Tibial artery (tissue), 4 donors: ENCODE measurements at regions not wholly inside any gene's neighbourhood (a gene's known extent, or its start where the extent isn't known, plus 50 kb on each side); places are given as distances from the start of the nearest gene placed in this dataset.
"Not testable (repeated sequence)": the region's sequence is repeated elsewhere in the genome, so short reads cannot be mapped to it uniquely, and the experiment has no call there.

Experiments
- DNase-seq, 2 donors: peaks; one replicate each; pipeline ENCODE4 v3.0.0-alpha.2; 2019
- H3K27ac ChIP-seq, 2 donors: fragments of 200-600 bp; sonication (generic) in 1 of 2; 1 replicate in 1 of 2; 2 replicates in 1 of 2; pipeline ENCODE4 v1.5.1; 2018 to 2019; ENCODE audit warnings: mild to moderate bottlenecking in 1 of 2
- H3K27me3 ChIP-seq, 2 donors: fragments of 200-600 bp; sonication (generic) in 1 of 2; one replicate each; pipeline versions ENCODE4 v1.5.1 to v1.6.0; 2016 to 2019
- H3K36me3 ChIP-seq, 3 donors: fragments of 200-600 bp; sonication (generic) in 2 of 3; one replicate each; pipeline ENCODE4 v1.5.1; 2016 to 2019; ENCODE audit warnings: mild to moderate bottlenecking in 2 of 3
- H3K4me1 ChIP-seq, 4 donors: fragments of 200-600 bp; sonication (generic) in 2 of 4; 1 replicate in 3 of 4; 2 replicates in 1 of 4; pipeline ENCODE4 v1.5.1; 2016 to 2019
- H3K4me3 ChIP-seq, 2 donors: fragments of 200-600 bp; sonication (generic) in 1 of 2; 1 replicate in 1 of 2; 2 replicates in 1 of 2; pipeline ENCODE4 v1.5.1; 2018 to 2019; ENCODE audit warnings: mild to moderate bottlenecking in 2 of 2
- H3K9me3 ChIP-seq, 3 donors: fragments of 200-600 bp; sonication (generic) in 1 of 3; one replicate each; pipeline ENCODE4 v1.5.1; 2016 to 2019
- intact Hi-C: fragments of 100-400 bp; cut with DNase I; formaldehyde crosslinking; loops from one replicate; pipeline ENCODE4 v1.15.0; 2023; ENCODE audit warnings: low total_unique reads
- TF ChIP-seq, protein P1 (sequence below), 2 experiments: fragments of 200-600 bp in 1 of 2; fragments of 450-650 bp in 1 of 2; IDR thresholded peaks; one replicate each; pipeline ENCODE4 v1.5.1; 2017 to 2019; ENCODE audit warnings: antibody characterized with exemption in 2 of 2, mild to moderate bottlenecking in 1 of 2, moderate library complexity in 1 of 2

DNA sequence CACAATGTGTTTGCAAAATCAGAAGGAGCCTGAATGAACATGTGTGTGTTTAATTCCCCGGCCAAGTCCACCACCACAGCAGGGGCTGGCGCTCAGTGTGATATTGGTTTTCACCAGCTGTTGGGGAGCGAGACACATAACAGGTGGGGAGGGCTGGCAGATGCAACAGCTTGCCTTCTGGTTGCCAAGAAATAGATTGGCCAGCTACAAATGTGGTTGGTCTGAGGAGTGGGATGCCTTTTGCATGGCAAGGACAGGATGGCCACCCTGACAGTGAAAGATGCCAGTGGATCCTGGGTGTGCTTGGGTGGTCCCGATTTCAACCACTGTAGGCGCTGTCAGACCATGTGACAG is 292.5 kb upstream of the FZD8 start:
- DNase-seq: no peak
- H3K9me3 ChIP-seq: no peaks in the 10 kb centered on the region
- no peak overlapping the region for H3K27ac ChIP-seq
- H3K4me1 ChIP-seq: no peaks in the 10 kb centered on the region
- intact Hi-C loops: no loop called here
- no peak overlapping the region for H3K4me3 ChIP-seq
- no peaks in the 10 kb centered on the region for H3K27me3 ChIP-seq
- H3K36me3 ChIP-seq: no peaks in the 10 kb centered on the region
- TF ChIP-seq, protein P1, sequence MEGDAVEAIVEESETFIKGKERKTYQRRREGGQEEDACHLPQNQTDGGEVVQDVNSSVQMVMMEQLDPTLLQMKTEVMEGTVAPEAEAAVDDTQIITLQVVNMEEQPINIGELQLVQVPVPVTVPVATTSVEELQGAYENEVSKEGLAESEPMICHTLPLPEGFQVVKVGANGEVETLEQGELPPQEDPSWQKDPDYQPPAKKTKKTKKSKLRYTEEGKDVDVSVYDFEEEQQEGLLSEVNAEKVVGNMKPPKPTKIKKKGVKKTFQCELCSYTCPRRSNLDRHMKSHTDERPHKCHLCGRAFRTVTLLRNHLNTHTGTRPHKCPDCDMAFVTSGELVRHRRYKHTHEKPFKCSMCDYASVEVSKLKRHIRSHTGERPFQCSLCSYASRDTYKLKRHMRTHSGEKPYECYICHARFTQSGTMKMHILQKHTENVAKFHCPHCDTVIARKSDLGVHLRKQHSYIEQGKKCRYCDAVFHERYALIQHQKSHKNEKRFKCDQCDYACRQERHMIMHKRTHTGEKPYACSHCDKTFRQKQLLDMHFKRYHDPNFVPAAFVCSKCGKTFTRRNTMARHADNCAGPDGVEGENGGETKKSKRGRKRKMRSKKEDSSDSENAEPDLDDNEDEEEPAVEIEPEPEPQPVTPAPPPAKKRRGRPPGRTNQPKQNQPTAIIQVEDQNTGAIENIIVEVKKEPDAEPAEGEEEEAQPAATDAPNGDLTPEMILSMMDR (IDR thresholded peaks at IDR 0.05): no peak

DNA sequence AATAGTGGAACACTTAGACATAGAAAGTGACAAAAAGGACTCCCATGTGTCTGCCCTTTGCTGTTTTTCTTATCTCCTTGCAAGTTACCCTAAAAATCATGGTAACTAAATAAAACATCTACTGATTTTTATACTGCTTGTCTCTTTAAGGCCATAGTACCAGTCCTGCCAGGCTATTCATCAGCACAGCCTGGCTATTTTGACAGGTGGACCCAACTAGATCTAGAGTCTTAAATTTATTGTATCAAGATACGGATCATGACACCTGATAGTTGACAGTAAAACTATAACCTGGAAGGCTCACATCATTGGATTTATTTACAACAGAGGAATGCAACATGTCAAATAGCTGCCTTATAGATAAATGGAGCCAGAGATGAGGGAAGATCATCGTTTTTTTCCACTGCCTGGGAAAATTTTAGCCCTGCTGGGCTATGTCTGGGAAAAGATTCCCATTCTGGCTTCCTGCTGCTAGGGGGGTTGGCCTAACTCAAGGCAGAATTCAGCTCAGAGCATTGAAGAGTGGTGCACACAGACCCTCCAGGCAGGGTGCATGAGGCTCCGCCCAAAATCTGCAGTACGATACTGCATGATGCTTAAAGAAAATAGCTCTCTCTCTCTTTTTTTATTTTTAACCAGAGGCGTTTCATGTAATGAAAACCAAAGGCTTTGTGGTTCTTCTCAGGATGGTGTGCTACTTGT is 292.0 kb upstream of the FZD8 start:
- TF ChIP-seq, protein P1 (IDR thresholded peaks at IDR 0.05): no peak
- H3K36me3 ChIP-seq: no peaks in the 10 kb centered on the region
- no peak overlapping the region for H3K27ac ChIP-seq
- H3K4me1 ChIP-seq: peaks cover 0 to 4% (median 0%) of the 10 kb centered on the region in 4 donors
- H3K4me3 ChIP-seq: no peak overlapping the region
- DNase-seq: no peak
- intact Hi-C loops: no loop called here
- H3K27me3 ChIP-seq: no peaks in the 10 kb centered on the region
- H3K9me3 ChIP-seq: no peaks in the 10 kb centered on the region

DNA sequence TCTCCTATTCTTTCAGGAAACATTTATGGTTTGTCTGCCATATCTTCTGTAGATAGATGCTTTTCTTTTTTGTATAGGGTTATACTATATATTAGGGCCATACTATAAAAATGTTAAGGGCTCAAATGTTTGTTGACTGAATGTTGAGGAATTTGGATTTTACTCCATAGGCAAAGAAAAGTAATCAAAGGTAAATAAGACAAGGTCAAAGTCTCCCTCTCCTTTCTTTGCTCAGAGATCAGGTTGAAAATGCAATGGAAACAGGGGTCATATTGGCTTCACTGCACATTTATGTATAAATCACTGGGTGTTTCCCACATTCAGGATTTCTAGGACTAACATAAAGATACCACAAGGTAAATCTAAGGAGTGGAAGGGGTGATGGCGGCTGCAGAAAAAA is 291.4 kb upstream of the FZD8 start:
- DNase-seq: no peak
- Histone ChIP-seq H3K27ac (no peak overlapping the region), H3K4me3 (no peak overlapping the region), H3K36me3 (no peaks in the 10 kb centered on the region), H3K27me3 (no peaks in the 10 kb centered on the region), H3K9me3 (no peaks in the 10 kb centered on the region), H3K4me1 (peaks cover 0 to 7% (median 0%) of the 10 kb centered on the region in 4 donors)
- TF ChIP-seq, protein P1 (IDR thresholded peaks at IDR 0.05): no peak
- intact Hi-C loops: no loop called here

DNA sequence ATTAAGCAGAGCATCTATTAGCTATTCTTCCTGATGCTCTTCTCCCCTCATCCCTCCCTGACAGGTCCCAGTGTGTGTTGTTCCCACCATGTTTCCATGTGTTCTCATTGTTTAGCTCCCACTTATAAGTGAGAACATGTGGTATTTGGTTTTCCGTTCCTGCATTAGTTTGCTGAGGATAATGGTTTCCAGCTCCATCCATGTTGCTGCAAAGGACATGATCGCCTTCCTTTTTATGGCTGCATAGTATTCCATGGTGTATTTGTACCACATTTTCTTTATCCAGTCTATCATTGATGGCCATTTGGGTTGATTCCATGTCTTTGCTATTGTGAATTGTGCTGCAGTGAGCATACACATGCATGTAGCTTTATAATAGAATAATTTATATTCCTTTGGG is 287.9 kb upstream of the FZD8 start:
- DNase-seq, H3K9me3 ChIP-seq, H3K27ac ChIP-seq, H3K27me3 ChIP-seq, H3K36me3 ChIP-seq, intact Hi-C loops, H3K4me3 ChIP-seq: not testable (repeated sequence)
- H3K4me1 ChIP-seq: peaks cover 0 to 25% (median 3%) of the 10 kb centered on the region in 4 donors

DNA sequence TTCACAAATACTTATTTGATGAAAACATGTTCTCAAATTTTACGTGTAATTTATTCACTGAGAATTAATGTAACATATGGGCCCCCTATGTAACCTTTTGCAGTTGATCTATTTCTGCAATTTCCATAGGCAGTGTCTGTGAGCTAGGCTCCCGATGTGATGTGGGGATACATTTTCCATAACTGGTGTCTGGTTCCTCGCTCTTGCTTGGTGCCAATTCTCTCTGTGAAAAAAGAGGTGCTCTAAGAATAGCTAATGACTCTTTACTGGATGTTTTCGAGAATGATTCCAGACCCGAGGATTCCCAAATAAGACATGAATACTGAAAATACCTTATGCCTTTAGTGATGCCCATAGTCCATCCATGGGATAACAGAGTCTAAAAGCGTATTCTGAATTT is 286.7 kb upstream of the FZD8 start:
- Histone ChIP-seq H3K9me3 (no peaks in the 10 kb centered on the region), H3K36me3 (no peaks in the 10 kb centered on the region), H3K27me3 (no peaks in the 10 kb centered on the region), H3K27ac (no peak overlapping the region), H3K4me1 (peaks cover 0 to 26% (median 3%) of the 10 kb centered on the region in 4 donors), H3K4me3 (no peak overlapping the region)
- TF ChIP-seq, protein P1 (IDR thresholded peaks at IDR 0.05): no peak
- DNase-seq: no peak
- intact Hi-C loops: no loop called here

DNA sequence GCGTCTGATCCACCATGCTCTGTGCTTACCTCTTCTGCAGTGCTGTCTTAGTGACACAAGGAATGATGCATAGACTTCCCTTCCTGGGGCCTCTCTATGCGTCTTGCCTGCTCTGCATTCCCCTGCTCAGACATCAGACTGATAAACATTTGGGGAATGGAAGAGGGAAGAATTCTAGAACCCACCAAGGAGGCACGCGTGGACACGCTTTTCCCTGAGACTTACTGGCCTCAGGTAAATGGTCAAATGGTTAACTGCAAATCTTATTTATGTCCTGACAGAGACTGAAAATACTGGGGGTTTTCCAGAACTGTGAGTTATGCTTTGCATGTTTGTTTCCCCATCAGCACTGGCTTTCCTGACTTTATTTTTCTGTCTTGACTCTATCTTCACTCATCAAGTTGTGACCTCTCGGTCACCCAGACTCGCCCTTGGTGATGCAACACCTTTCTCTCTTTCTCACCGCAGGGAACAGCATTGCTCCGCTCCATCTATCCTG is 285.9 kb upstream of the FZD8 start:
- H3K9me3 ChIP-seq: no peaks in the 10 kb centered on the region
- no peaks in the 10 kb centered on the region for H3K27me3 ChIP-seq
- intact Hi-C loops: no loop called here
- H3K4me3 ChIP-seq: no peak overlapping the region
- H3K4me1 ChIP-seq: peaks cover 0 to 26% (median 3%) of the 10 kb centered on the region in 4 donors
- no peaks in the 10 kb centered on the region for H3K36me3 ChIP-seq
- no peak overlapping the region for H3K27ac ChIP-seq
- no peak for DNase-seq
- TF ChIP-seq, protein P1 (IDR thresholded peaks at IDR 0.05): no peak
